ENCODE measurements at regions not wholly inside any gene's neighbourhood (a gene's known extent, or its start where the extent isn't known, plus 50 kb on each side); places are given as distances from the start of the nearest gene placed in this dataset.
A peak's percentile ranks its signal among the peaks of the same experiment; 100 is the strongest.
"Not testable (repeated sequence)": the region's sequence is repeated elsewhere in the genome, so short reads cannot be mapped to it uniquely, and the experiment has no call there.

GRCh38 chr6:140009286-140009685, 634.8 kb upstream of the CITED2 start:
- DNase-seq (ENCODE audit: low read depth in 2 of 2) = no peak

- no peak for DNase-seq (ENCODE audit: low read depth in 2 of 2)
These were observed 633.1 kb upstream of the CITED2 start for GRCh38 chr6:140007525-140007924.

- no peak for DNase-seq (ENCODE audit: low read depth in 2 of 2)
These were observed 628.8 kb upstream of the CITED2 start for GRCh38 chr6:140003217-140003616.

- no peak for DNase-seq (ENCODE audit: low read depth in 2 of 2)
These were observed 628.1 kb upstream of the CITED2 start for GRCh38 chr6:140002396-140003022.

- DNase-seq (ENCODE audit: low read depth in 2 of 2) = no peak
These were observed 627.4 kb upstream of the CITED2 start for GRCh38 chr6:140001821-140002341.

- no peak for DNase-seq (ENCODE audit: low read depth in 2 of 2)
These were observed 626.6 kb upstream of the CITED2 start for GRCh38 chr6:140001005-140001404.

GRCh38 chr6:139999661-140000060, 625.2 kb upstream of the CITED2 start:
- not testable (repeated sequence) for DNase-seq (ENCODE audit: low read depth in 2 of 2)

- DNase-seq (ENCODE audit: low read depth in 2 of 2) = not testable (repeated sequence)
These were observed 624.0 kb upstream of the CITED2 start for GRCh38 chr6:139998478-139998877.

- DNase-seq (ENCODE audit: low read depth in 2 of 2) = peak; percentile 7 to 11
These were observed 621.9 kb upstream of the CITED2 start for GRCh38 chr6:139996253-139996834.

- DNase-seq (ENCODE audit: low read depth in 2 of 2) = peak in 1 of 2 donors; percentile 19
These were observed 620.5 kb upstream of the CITED2 start for GRCh38 chr6:139994998-139995397.

- DNase-seq (ENCODE audit: low read depth in 2 of 2) = no peak
These were observed 616.5 kb upstream of the CITED2 start for GRCh38 chr6:139990856-139991465.

- DNase-seq (ENCODE audit: low read depth in 2 of 2) = no peak
These were observed 615.7 kb upstream of the CITED2 start for GRCh38 chr6:139990026-139990686.

GRCh38 chr6:139988685-139989084, 614.2 kb upstream of the CITED2 start:
- DNase-seq (ENCODE audit: low read depth in 2 of 2) = no peak

GRCh38 chr6:139987091-139987490, 612.6 kb upstream of the CITED2 start:
- no peak for DNase-seq (ENCODE audit: low read depth in 2 of 2)

- DNase-seq (ENCODE audit: low read depth in 2 of 2) = no peak
These were observed 610.9 kb upstream of the CITED2 start for GRCh38 chr6:139985236-139985815.

- DNase-seq (ENCODE audit: low read depth in 2 of 2) = no peak
These were observed 609.9 kb upstream of the CITED2 start for GRCh38 chr6:139984317-139984716.

- peak in 1 of 2 donors; percentile 18 for DNase-seq (ENCODE audit: low read depth in 2 of 2)
These were observed 609.3 kb upstream of the CITED2 start for GRCh38 chr6:139983555-139984276.

GRCh38 chr6:139982652-139983295, 608.3 kb upstream of the CITED2 start:
- DNase-seq (ENCODE audit: low read depth in 2 of 2) = peak in 1 of 2 donors; percentile 46

GRCh38 chr6:139982195-139982594, 607.7 kb upstream of the CITED2 start:
- DNase-seq (ENCODE audit: low read depth in 2 of 2) = peak in 1 of 2 donors; percentile 23

- DNase-seq (ENCODE audit: low read depth in 2 of 2) = peak; percentile 12 to 76
These were observed 607.3 kb upstream of the CITED2 start for GRCh38 chr6:139981768-139982181.

All from lung microvascular endothelial cell (primary cell).